PC-3 (cell line): ENCODE measurements at regions not wholly inside any gene's neighbourhood (a gene's known extent, or its start where the extent isn't known, plus 50 kb on each side); places are given as distances from the start of the nearest gene placed in this dataset.

ENCODE experiments used
- CTCF ChIP-seq: fragments of 300-600 bp; sonication (generic); conservative IDR thresholded peaks from 2 replicates; pipeline ENCODE4 v1.5.1; 2017; ENCODE audit warnings: antibody characterized with exemption, low read depth, mild to moderate bottlenecking, low read length
- EZH2 ChIP-seq: fragments of 300-600 bp; sonication (generic); IDR thresholded peaks from one replicate; pipeline ENCODE4 v1.6.1; 2017; ENCODE audit warnings: antibody characterized with exemption, mild to moderate bottlenecking, low read length; ENCODE audit not compliant: unreplicated experiment
- EZH2phosphoT487 ChIP-seq: fragments of 300-600 bp; sonication (generic); IDR thresholded peaks from 2 replicates; pipeline ENCODE4 v1.6.1; 2018; ENCODE audit warnings: mild to moderate bottlenecking, antibody characterized with exemption, low read length, borderline replicate concordance

- TF ChIP-seq CTCF (no peak), EZH2phosphoT487 (no peak), EZH2 (no peak)
Measured at GRCh38 chr11:112366777-112367176, 106.1 kb upstream of the PLET1 start.
